IMR-90 (cell line): ENCODE measurements at regions not wholly inside any gene's neighbourhood (a gene's known extent, or its start where the extent isn't known, plus 50 kb on each side); places are given as distances from the start of the nearest gene placed in this dataset.

Experiments used
- ATAC-seq: fragments of 200-7000 bp; cut with Tn5 transposase; 2 replicates; pipeline ENCODE4 v1.9.1; 2020; ENCODE audit warnings: low read depth, mild to moderate bottlenecking, moderate library complexity
- BruUV-seq: library from RNA; stranded (reverse); fragments of 400-500 nt; replicated peaks from 2 replicates; lab custom pipeline; 2021; lab: Mats Ljungman, UMichigan
- CTCF ChIA-PET: fragments of 300-600 bp; formaldehyde crosslinking; extraction: SDS; loops from one replicate; lab custom pipeline; 2021; ENCODE audit warnings: antibody characterized with exemption; lab: Yijun Ruan, JAX
- POLR2A ChIA-PET: fragments of 300-600 bp; sonication (Branson Sonifier 250); formaldehyde crosslinking; loops from one replicate; lab custom pipeline; 2022; ENCODE audit warnings: antibody characterized with exemption; ENCODE audit not compliant: unreplicated experiment; lab: Charles Lee
- DNase-seq: peaks from one replicate; pipeline ENCODE4 v3.0.0; 2013
- H2AFZ ChIP-seq: replicated peaks from 2 replicates; pipeline ENCODE3; 2013; ENCODE audit warnings: low read length, mild to moderate bottlenecking; ENCODE audit not compliant: poor library complexity
- H2AK5ac ChIP-seq: 2 replicates; pipeline ENCODE4 v1.6.1; 2013; ENCODE audit warnings: low read depth, low read length, inconsistent platforms
- H2AK9ac ChIP-seq: replicated peaks from 2 replicates; pipeline ENCODE3; 2013; ENCODE audit warnings: mild to moderate bottlenecking, low read depth, low read length, moderate library complexity; ENCODE audit not compliant: poor library complexity
- H2BK120ac ChIP-seq: 2 replicates; pipeline ENCODE4 v1.6.1; 2013; ENCODE audit warnings: low read depth, low read length, inconsistent platforms
- H2BK15ac ChIP-seq: 3 replicates; pipeline ENCODE4 v1.6.1; 2013; ENCODE audit warnings: low read depth, low read length, inconsistent platforms
- H2BK20ac ChIP-seq: 2 replicates; pipeline ENCODE4 v1.6.1; 2013; ENCODE audit warnings: low read depth, mild to moderate bottlenecking, inconsistent platforms, low read length, moderate library complexity
- H2BK5ac ChIP-seq: 2 replicates; pipeline ENCODE4 v1.6.1; 2013; ENCODE audit warnings: mild to moderate bottlenecking, low read depth, low read length, inconsistent platforms; ENCODE audit not compliant: poor library complexity, severe bottlenecking
- H3K14ac ChIP-seq: replicated peaks from 2 replicates; pipeline ENCODE4 v1.6.1; 2013; ENCODE audit warnings: low read depth, low read length, inconsistent platforms
- H3K18ac ChIP-seq: 2 replicates; pipeline ENCODE4 v1.6.1; 2013; ENCODE audit warnings: low read depth, low read length, control low read depth
- H3K23ac ChIP-seq: 2 replicates; pipeline ENCODE4 v1.6.1; 2013; ENCODE audit warnings: low read depth, low read length, inconsistent platforms
- H3K27ac ChIP-seq: 2 replicates; pipeline ENCODE4 v1.5.1; 2013; ENCODE audit warnings: mild to moderate bottlenecking, control low read depth, low read length; ENCODE audit not compliant: insufficient read depth
- H3K27me3 ChIP-seq: 2 replicates; pipeline ENCODE4 v1.6.1; 2013; ENCODE audit warnings: low read length; ENCODE audit not compliant: control insufficient read depth, insufficient read depth
- H3K36me3 ChIP-seq: 2 replicates; pipeline ENCODE4 v1.6.1; 2013; ENCODE audit warnings: low read length, mixed read lengths; ENCODE audit not compliant: control insufficient read depth, insufficient read depth
- H3K4ac ChIP-seq: 2 replicates; pipeline ENCODE4 v1.6.1; 2013; ENCODE audit warnings: low read depth, low read length, inconsistent platforms
- H3K4me1 ChIP-seq: 2 replicates; pipeline ENCODE4 v1.6.1; 2013; ENCODE audit warnings: low read length, mixed read lengths; ENCODE audit not compliant: control insufficient read depth, insufficient read depth
- H3K4me2 ChIP-seq: 2 replicates; pipeline ENCODE4 v1.6.1; 2013; ENCODE audit warnings: low read depth, mild to moderate bottlenecking, control low read depth, low read length, moderate library complexity
- H3K4me3 ChIP-seq: 2 replicates; pipeline ENCODE4 v1.5.1; 2013; ENCODE audit warnings: low read depth, mild to moderate bottlenecking, control low read depth, low read length, moderate library complexity; ENCODE audit not compliant: insufficient read depth
- H3K56ac ChIP-seq: 2 replicates; pipeline ENCODE4 v1.6.1; 2013; ENCODE audit warnings: low read length, inconsistent platforms; ENCODE audit not compliant: insufficient read depth; ENCODE audit errors: extremely low read depth
- H3K79me1 ChIP-seq, 2 experiments: 2 replicates each; pipeline ENCODE4 v1.6.1; 2013; ENCODE audit warnings: low read length in 2 of 2, inconsistent platforms in 1 of 2, low read depth in 1 of 2
- H3K9ac ChIP-seq: 2 replicates; pipeline ENCODE4 v1.6.1; 2013; ENCODE audit warnings: low read depth, low read length, control low read depth
- H3K9me1 ChIP-seq: 2 replicates; pipeline ENCODE4 v1.6.1; 2013; ENCODE audit warnings: low read length, inconsistent platforms; ENCODE audit not compliant: insufficient read depth
- H3K9me3 ChIP-seq: 2 replicates; pipeline ENCODE4 v1.6.1; 2013; ENCODE audit warnings: low read length; ENCODE audit not compliant: control insufficient read depth, insufficient read depth
- H4K20me1 ChIP-seq: 2 replicates; pipeline ENCODE4 v1.6.1; 2013; ENCODE audit warnings: low read length, inconsistent platforms; ENCODE audit not compliant: insufficient read depth
- H4K5ac ChIP-seq: 2 replicates; pipeline ENCODE4 v1.6.1; 2013; ENCODE audit warnings: mild to moderate bottlenecking, low read depth, low read length, control low read depth
- H4K8ac ChIP-seq, 2 experiments: 2 replicates each; pipeline ENCODE4 v1.6.1; 2013; ENCODE audit warnings: low read depth in 2 of 2, low read length in 2 of 2, control low read depth in 1 of 2, inconsistent platforms in 1 of 2
- H4K91ac ChIP-seq: 2 replicates; pipeline ENCODE4 v1.6.1; 2013; ENCODE audit warnings: low read depth, low read length, inconsistent platforms; ENCODE audit not compliant: insufficient read depth
- CHD1 ChIP-seq: IDR thresholded peaks from 2 replicates; pipeline ENCODE4 v1.6.1; 2012; ENCODE audit warnings: low read depth, low read length, improper control_type of control experiment
- FOS ChIP-seq: fragments of 150-350 bp; IDR thresholded peaks from 2 replicates; pipeline ENCODE4 v1.6.1; 2016; ENCODE audit warnings: low read depth, low read length
- MAFK ChIP-seq: IDR thresholded peaks from 2 replicates; pipeline ENCODE4 v1.6.1; 2012; ENCODE audit warnings: low read depth, low read length, improper control_type of control experiment
- MXI1 ChIP-seq: IDR thresholded peaks from 2 replicates; pipeline ENCODE4 v1.6.1; 2012; ENCODE audit warnings: low read depth, mild to moderate bottlenecking, low read length, moderate library complexity, borderline replicate concordance
- NFE2L2 ChIP-seq: fragments of 150-350 bp; IDR thresholded peaks from 2 replicates; pipeline ENCODE4 v1.6.1; 2016; ENCODE audit warnings: low read depth, mild to moderate bottlenecking, low read length
- POLR2A ChIP-seq: IDR thresholded peaks from 2 replicates; pipeline ENCODE4 v1.6.1; 2012; ENCODE audit warnings: mild to moderate bottlenecking, low read depth, low read length
- RCOR1 ChIP-seq: IDR thresholded peaks from 2 replicates; pipeline ENCODE4 v1.6.1; 2012; ENCODE audit warnings: mild to moderate bottlenecking, low read length, improper control_type of control experiment; ENCODE audit not compliant: insufficient replicate concordance
- RFX5 ChIP-seq: IDR thresholded peaks from 2 replicates; pipeline ENCODE4 v1.8.0; 2012; ENCODE audit warnings: low read depth, mild to moderate bottlenecking, low read length, moderate library complexity
- SMC3 ChIP-seq: fragments of 150-350 bp; IDR thresholded peaks from 2 replicates; pipeline ENCODE4 v1.6.1; 2016; ENCODE audit warnings: low read depth, mild to moderate bottlenecking, antibody characterized with exemption, low read length, moderate library complexity
- WGBS, 2 experiments: methylation state at CpG; one replicate each; pipeline versions ENCODE4 v1.1.5 to v1.1.7; 2013; ENCODE audit warnings: missing lambda C conversion rate in 2 of 2; ENCODE audit not compliant: insufficient read length in 1 of 2; ENCODE audit errors: extremely low coverage in 2 of 2; 5-methylcytosine and 5-hydroxymethylcytosine counted together
- dilution Hi-C: fragments of 300-500 bp; cut with HindIII; formaldehyde crosslinking; loops from one replicate; pipeline ENCODE4 v1.14.3; 2018; ENCODE audit warnings: low sequenced_read_pairs; ENCODE audit not compliant: unreplicated experiment
- in situ Hi-C: fragments of 300-500 bp; cut with MboI; formaldehyde crosslinking; loops from 3 replicates; pipeline ENCODE4 v1.14.3; 2019; ENCODE audit warnings: low sequenced_read_pairs, inconsistent platforms, mixed read lengths
- intact Hi-C: fragments of 100-400 bp; cut with micrococcal nuclease; formaldehyde crosslinking; loops from 2 replicates; pipeline ENCODE4 v1.10.0; 2022
- TF ChIP-seq, protein P1 (sequence below): fragments of 150-350 bp; IDR thresholded peaks from 2 replicates; pipeline ENCODE4 v1.6.1; 2016; ENCODE audit warnings: low read depth, mild to moderate bottlenecking, low read length, moderate library complexity, borderline replicate concordance

DNA sequence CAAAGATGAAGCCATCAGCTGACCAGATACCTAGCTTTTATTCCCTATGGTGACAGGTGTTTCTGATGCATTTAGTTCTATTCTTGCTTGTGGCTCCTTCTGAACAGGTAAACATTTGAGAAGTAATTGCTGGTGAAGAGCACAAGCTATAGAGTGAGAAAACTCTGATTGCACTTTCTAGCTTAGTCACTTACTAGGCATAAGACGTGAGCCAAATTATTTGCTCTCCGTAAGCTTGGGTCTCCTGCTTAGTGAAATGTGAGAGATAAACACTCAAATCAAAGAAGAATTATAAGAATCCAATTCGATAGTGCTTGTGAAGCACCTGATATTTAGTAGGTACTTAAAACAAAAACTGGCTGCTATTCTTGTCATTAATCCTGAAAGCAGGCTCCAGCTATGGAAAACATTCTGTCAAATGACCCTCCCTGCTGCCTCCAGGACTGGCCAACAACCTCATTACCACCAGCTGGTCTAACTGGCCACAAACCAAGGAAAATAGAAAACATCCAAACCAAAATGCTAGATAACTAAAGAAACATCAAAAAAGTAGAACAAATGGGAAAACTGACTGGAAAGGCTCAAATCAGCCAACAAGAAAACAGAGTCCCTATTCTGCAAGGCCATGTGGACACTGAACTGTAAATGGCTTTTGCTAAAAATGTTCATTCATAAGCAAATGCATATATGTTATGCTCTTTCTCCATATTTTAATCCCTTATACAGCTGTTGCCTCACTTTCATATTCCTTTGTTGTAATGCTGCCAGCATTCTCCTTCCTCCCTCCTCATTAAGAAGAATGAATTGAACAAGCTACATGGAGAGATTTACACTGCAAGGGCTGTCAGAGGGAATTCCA is 616.1 kb downstream of the DTWD2 start:
- Histone ChIP-seq H2BK5ac (no peak overlapping the region), H3K27me3 (no peaks in the 10 kb centered on the region), H3K9me1 (no peaks in the 10 kb centered on the region), H3K4ac (no peak overlapping the region), H4K8ac (no peak overlapping the region), H4K91ac (no peak overlapping the region), H2AFZ (no peak overlapping the region), H3K27ac (no peak overlapping the region), H3K4me3 (no peak overlapping the region), H3K4me2 (no peak overlapping the region), H2BK15ac (no peak overlapping the region), H2BK20ac (no peak overlapping the region), H3K9ac (no peak overlapping the region), H4K20me1 (no peaks in the 10 kb centered on the region), H2AK9ac (no peak overlapping the region), H2AK5ac (no peak overlapping the region), H3K79me1 (no peaks in the 10 kb centered on the region), H3K36me3 (no peaks in the 10 kb centered on the region), H4K5ac (no peak overlapping the region), H3K14ac (no peak overlapping the region), H3K23ac (no peak overlapping the region), H3K56ac (no peak overlapping the region), H2BK120ac (no peak overlapping the region), H3K4me1 (no peaks in the 10 kb centered on the region), H3K9me3 (peaks cover 2% of the 10 kb centered on the region), H3K18ac (no peak overlapping the region)
- DNase-seq (no peak), ATAC-seq (no peak)
- no TSS peak for BruUV-seq
- ChIA-PET POLR2A (no interaction called here), CTCF (interaction anchor here (0.6 kb wide), 1 partner anchor 11 kb away, joined by 3 read pairs; no protein-coding TSS in a partner anchor)
- no CpG with 5 or more reads among the region's 3 CpGs for WGBS, 2 experiments
- TF ChIP-seq MXI1: no peak
- TF ChIP-seq CHD1: no peak
- TF ChIP-seq POLR2A: no peak
- TF ChIP-seq FOS: no peak
- no peak for TF ChIP-seq RFX5
- no peak for TF ChIP-seq MAFK
- no peak for TF ChIP-seq NFE2L2
- TF ChIP-seq, protein P1, sequence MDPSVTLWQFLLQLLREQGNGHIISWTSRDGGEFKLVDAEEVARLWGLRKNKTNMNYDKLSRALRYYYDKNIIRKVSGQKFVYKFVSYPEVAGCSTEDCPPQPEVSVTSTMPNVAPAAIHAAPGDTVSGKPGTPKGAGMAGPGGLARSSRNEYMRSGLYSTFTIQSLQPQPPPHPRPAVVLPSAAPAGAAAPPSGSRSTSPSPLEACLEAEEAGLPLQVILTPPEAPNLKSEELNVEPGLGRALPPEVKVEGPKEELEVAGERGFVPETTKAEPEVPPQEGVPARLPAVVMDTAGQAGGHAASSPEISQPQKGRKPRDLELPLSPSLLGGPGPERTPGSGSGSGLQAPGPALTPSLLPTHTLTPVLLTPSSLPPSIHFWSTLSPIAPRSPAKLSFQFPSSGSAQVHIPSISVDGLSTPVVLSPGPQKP: no peak
- no peak for TF ChIP-seq SMC3
- no peak for TF ChIP-seq RCOR1
- dilution Hi-C loops: no loop called here
- intact Hi-C loops: no loop called here
- in situ Hi-C loops: no loop called here
